Liver (tissue), 8 donors: ENCODE measurements at regions not wholly inside any gene's neighbourhood (a gene's known extent, or its start where the extent isn't known, plus 50 kb on each side); places are given as distances from the start of the nearest gene placed in this dataset.

ENCODE experiments used
- DNase-seq: peaks from one replicate; pipeline ENCODE4 v3.0.0-alpha.2; 2017; ENCODE audit warnings: low spot score
- H3K27ac ChIP-seq, 2 donors: one replicate each; pipeline ENCODE4 v1.7.0; 2013; ENCODE audit warnings: inconsistent platforms in 2 of 2, low read length in 2 of 2, control low read depth in 1 of 2, low read depth in 1 of 2, mild to moderate bottlenecking in 1 of 2
- H3K27me3 ChIP-seq, 4 donors: one replicate each; pipeline versions ENCODE4 v1.6.1 to v1.7.0; 2013; ENCODE audit warnings: low read length in 3 of 4, inconsistent platforms in 1 of 4, mild to moderate bottlenecking in 1 of 4, moderate library complexity in 1 of 4; ENCODE audit not compliant: control insufficient read depth in 4 of 4, insufficient read depth in 4 of 4
- H3K36me3 ChIP-seq, 4 donors: one replicate each; pipeline versions ENCODE4 v1.6.1 to v1.7.0; 2013; ENCODE audit warnings: low read length in 3 of 4, mild to moderate bottlenecking in 3 of 4, low read depth in 1 of 4, moderate library complexity in 1 of 4; ENCODE audit not compliant: control insufficient read depth in 4 of 4, insufficient read depth in 3 of 4
- H3K4me1 ChIP-seq, 4 donors: one replicate each; pipeline versions ENCODE4 v1.6.1 to v1.7.0; 2013; ENCODE audit warnings: low read length in 3 of 4, mild to moderate bottlenecking in 3 of 4, moderate library complexity in 1 of 4; ENCODE audit not compliant: control insufficient read depth in 4 of 4, insufficient read depth in 4 of 4
- H3K4me3 ChIP-seq, 3 donors: one replicate each; pipeline versions ENCODE4 v1.6.1 to v1.7.0; 2013; ENCODE audit warnings: low read length in 3 of 3, control low read depth in 1 of 3, low read depth in 1 of 3, mild to moderate bottlenecking in 1 of 3
- H3K9ac ChIP-seq, 2 donors: one replicate each; pipeline ENCODE4 v1.7.0; 2013; ENCODE audit warnings: low read length in 2 of 2, mild to moderate bottlenecking in 2 of 2, moderate library complexity in 2 of 2, control low read depth in 1 of 2, low read depth in 1 of 2
- H3K9me3 ChIP-seq, 4 donors: one replicate each; pipeline versions ENCODE4 v1.6.1 to v1.7.0; 2013; ENCODE audit warnings: low read length in 3 of 4; ENCODE audit not compliant: control insufficient read depth in 4 of 4
- EGR1 ChIP-seq, 2 donors: IDR thresholded peaks; 2 replicates each; pipeline ENCODE4 v1.6.1; 2016 to 2018; ENCODE audit warnings: antibody characterized with exemption in 2 of 2, low read depth in 2 of 2
- FOXA1 ChIP-seq: IDR thresholded peaks from 2 replicates; pipeline ENCODE4 v1.6.1; 2016; ENCODE audit warnings: antibody characterized with exemption
- FOXA2 ChIP-seq: IDR thresholded peaks from 2 replicates; pipeline ENCODE4 v1.6.1; 2016; ENCODE audit warnings: antibody characterized with exemption
- GABPA ChIP-seq, 2 donors: IDR thresholded peaks in 1 of 2; conservative IDR thresholded peaks in 1 of 2; 2 replicates each; pipeline ENCODE4 v1.6.1; 2016; ENCODE audit warnings: antibody characterized with exemption in 2 of 2, mild to moderate bottlenecking in 1 of 2, moderate library complexity in 1 of 2
- HNF4A ChIP-seq, 2 donors: conservative IDR thresholded peaks; 2 replicates each; pipeline ENCODE4 v1.6.1; 2016; ENCODE audit warnings: antibody characterized with exemption in 2 of 2, mild to moderate bottlenecking in 2 of 2
- HNF4G ChIP-seq: IDR thresholded peaks from 2 replicates; pipeline ENCODE4 v1.6.1; 2016; ENCODE audit warnings: antibody characterized with exemption
- JUND ChIP-seq, 2 donors: IDR thresholded peaks; 2 replicates each; pipeline ENCODE4 v1.6.1; 2016; ENCODE audit warnings: antibody characterized with exemption in 2 of 2
- NR2F2 ChIP-seq: IDR thresholded peaks from 2 replicates; pipeline ENCODE4 v1.6.1; 2016; ENCODE audit warnings: antibody characterized with exemption
- RAD21 ChIP-seq, 2 donors: IDR thresholded peaks; 2 replicates each; pipeline ENCODE4 v1.6.1; 2016; ENCODE audit warnings: antibody characterized with exemption in 2 of 2, mild to moderate bottlenecking in 2 of 2
- RXRA ChIP-seq, 2 donors: IDR thresholded peaks; 2 replicates each; pipeline ENCODE4 v1.6.1; 2017 to 2018; ENCODE audit warnings: antibody characterized with exemption in 2 of 2, mild to moderate bottlenecking in 1 of 2
- SP1 ChIP-seq: IDR thresholded peaks from 2 replicates; pipeline ENCODE4 v1.6.1; 2018; ENCODE audit warnings: antibody characterized with exemption, mild to moderate bottlenecking
- TAF1 ChIP-seq: conservative IDR thresholded peaks from 2 replicates; pipeline ENCODE4 v1.6.1; 2016; ENCODE audit warnings: antibody characterized with exemption, mild to moderate bottlenecking
- YY1 ChIP-seq: IDR thresholded peaks from 2 replicates; pipeline ENCODE4 v1.6.1; 2016; ENCODE audit warnings: antibody characterized with exemption, mild to moderate bottlenecking
- WGBS: extraction: QIAGEN DNeasy Blood & Tissue Kit; methylation state at CpG from one replicate; pipeline ENCODE4 v1.1.7; 2013; 5-methylcytosine and 5-hydroxymethylcytosine counted together
- TF ChIP-seq, protein P1 (sequence below): IDR thresholded peaks from 2 replicates; pipeline ENCODE4 v1.6.1; 2016; ENCODE audit warnings: antibody characterized with exemption
- TF ChIP-seq, protein P2 (sequence below): IDR thresholded peaks from 2 replicates; pipeline ENCODE4 v1.6.1; 2016; ENCODE audit warnings: antibody characterized with exemption, mild to moderate bottlenecking
- TF ChIP-seq, protein P3 (sequence below): fragments of 150-350 bp; IDR thresholded peaks from 2 replicates; pipeline ENCODE4 v1.5.1; 2017; ENCODE audit warnings: improper control_type of control experiment, low read depth, low read length; ENCODE audit not compliant: missing input control
- TF ChIP-seq, protein P4 (sequence below): IDR thresholded peaks from 2 replicates; pipeline ENCODE4 v1.6.1; 2016; ENCODE audit warnings: antibody characterized with exemption
- TF ChIP-seq, protein P5 (sequence below): IDR thresholded peaks from 2 replicates; pipeline ENCODE4 v1.6.1; 2016; ENCODE audit warnings: antibody characterized with exemption
- donor health status: healthy.
- donor health status: healthy.
- donor health status: healthy.
- donor health status: healthy.
- donor health status: healthy.

DNA sequence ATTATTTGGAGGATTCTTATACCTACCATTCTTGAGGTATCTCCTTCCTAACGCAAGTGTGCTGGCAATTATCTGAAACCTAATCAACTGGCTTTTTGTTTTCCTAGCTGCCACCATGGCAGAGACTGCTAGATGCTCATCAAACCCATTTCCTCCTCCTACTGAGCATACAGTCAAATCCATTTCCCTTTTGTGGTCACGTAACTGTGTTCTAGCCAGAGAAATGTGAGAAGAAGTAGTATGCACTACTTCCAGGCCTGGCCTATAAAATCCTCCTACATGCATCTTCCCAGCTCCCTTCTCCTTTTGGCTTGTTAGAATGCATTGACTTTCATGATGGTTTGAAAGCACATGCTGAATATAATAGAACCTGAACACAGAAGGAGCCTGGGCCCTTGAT lies 494.1 kb upstream of the MEIS1 start:
- Histone ChIP-seq H3K4me1 (no peaks in the 10 kb centered on the region), H3K4me3 (no peak overlapping the region), H3K27me3 (no peaks in the 10 kb centered on the region), H3K27ac (no peak overlapping the region), H3K9me3 (peaks cover 0 to 4% (median 0%) of the 10 kb centered on the region in 4 donors), H3K9ac (no peak overlapping the region), H3K36me3 (no peaks in the 10 kb centered on the region)
- 72% methylated on average over 2 of the region's 2 CpGs for WGBS
- no peak for DNase-seq
- no peak for TF ChIP-seq JUND (IDR thresholded peaks at IDR 0.05)
- TF ChIP-seq, protein P1, sequence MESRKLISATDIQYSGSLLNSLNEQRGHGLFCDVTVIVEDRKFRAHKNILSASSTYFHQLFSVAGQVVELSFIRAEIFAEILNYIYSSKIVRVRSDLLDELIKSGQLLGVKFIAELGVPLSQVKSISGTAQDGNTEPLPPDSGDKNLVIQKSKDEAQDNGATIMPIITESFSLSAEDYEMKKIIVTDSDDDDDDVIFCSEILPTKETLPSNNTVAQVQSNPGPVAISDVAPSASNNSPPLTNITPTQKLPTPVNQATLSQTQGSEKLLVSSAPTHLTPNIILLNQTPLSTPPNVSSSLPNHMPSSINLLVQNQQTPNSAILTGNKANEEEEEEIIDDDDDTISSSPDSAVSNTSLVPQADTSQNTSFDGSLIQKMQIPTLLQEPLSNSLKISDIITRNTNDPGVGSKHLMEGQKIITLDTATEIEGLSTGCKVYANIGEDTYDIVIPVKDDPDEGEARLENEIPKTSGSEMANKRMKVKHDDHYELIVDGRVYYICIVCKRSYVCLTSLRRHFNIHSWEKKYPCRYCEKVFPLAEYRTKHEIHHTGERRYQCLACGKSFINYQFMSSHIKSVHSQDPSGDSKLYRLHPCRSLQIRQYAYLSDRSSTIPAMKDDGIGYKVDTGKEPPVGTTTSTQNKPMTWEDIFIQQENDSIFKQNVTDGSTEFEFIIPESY, result no peak
- TF ChIP-seq HNF4A (conservative IDR thresholded peaks at IDR 0.05), result no peak
- no peak for TF ChIP-seq NR2F2
- TF ChIP-seq, protein P2, sequence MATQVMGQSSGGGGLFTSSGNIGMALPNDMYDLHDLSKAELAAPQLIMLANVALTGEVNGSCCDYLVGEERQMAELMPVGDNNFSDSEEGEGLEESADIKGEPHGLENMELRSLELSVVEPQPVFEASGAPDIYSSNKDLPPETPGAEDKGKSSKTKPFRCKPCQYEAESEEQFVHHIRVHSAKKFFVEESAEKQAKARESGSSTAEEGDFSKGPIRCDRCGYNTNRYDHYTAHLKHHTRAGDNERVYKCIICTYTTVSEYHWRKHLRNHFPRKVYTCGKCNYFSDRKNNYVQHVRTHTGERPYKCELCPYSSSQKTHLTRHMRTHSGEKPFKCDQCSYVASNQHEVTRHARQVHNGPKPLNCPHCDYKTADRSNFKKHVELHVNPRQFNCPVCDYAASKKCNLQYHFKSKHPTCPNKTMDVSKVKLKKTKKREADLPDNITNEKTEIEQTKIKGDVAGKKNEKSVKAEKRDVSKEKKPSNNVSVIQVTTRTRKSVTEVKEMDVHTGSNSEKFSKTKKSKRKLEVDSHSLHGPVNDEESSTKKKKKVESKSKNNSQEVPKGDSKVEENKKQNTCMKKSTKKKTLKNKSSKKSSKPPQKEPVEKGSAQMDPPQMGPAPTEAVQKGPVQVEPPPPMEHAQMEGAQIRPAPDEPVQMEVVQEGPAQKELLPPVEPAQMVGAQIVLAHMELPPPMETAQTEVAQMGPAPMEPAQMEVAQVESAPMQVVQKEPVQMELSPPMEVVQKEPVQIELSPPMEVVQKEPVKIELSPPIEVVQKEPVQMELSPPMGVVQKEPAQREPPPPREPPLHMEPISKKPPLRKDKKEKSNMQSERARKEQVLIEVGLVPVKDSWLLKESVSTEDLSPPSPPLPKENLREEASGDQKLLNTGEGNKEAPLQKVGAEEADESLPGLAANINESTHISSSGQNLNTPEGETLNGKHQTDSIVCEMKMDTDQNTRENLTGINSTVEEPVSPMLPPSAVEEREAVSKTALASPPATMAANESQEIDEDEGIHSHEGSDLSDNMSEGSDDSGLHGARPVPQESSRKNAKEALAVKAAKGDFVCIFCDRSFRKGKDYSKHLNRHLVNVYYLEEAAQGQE, result no peak
- no peak for TF ChIP-seq RXRA (IDR thresholded peaks at IDR 0.05)
- TF ChIP-seq FOXA1, result no peak
- TF ChIP-seq RAD21 (IDR thresholded peaks at IDR 0.05), result no peak
- TF ChIP-seq EGR1 (IDR thresholded peaks at IDR 0.05; ENCODE audit: low read depth in 2 of 2), result no peak
- no peak for TF ChIP-seq GABPA (IDR thresholded peaks at IDR 0.05 in 1 of 2, conservative IDR thresholded peaks at IDR 0.05 in 1 of 2)
- TF ChIP-seq SP1, result no peak
- no peak for TF ChIP-seq FOXA2
- TF ChIP-seq, protein P3, sequence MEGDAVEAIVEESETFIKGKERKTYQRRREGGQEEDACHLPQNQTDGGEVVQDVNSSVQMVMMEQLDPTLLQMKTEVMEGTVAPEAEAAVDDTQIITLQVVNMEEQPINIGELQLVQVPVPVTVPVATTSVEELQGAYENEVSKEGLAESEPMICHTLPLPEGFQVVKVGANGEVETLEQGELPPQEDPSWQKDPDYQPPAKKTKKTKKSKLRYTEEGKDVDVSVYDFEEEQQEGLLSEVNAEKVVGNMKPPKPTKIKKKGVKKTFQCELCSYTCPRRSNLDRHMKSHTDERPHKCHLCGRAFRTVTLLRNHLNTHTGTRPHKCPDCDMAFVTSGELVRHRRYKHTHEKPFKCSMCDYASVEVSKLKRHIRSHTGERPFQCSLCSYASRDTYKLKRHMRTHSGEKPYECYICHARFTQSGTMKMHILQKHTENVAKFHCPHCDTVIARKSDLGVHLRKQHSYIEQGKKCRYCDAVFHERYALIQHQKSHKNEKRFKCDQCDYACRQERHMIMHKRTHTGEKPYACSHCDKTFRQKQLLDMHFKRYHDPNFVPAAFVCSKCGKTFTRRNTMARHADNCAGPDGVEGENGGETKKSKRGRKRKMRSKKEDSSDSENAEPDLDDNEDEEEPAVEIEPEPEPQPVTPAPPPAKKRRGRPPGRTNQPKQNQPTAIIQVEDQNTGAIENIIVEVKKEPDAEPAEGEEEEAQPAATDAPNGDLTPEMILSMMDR, result no peak
- TF ChIP-seq, protein P4, sequence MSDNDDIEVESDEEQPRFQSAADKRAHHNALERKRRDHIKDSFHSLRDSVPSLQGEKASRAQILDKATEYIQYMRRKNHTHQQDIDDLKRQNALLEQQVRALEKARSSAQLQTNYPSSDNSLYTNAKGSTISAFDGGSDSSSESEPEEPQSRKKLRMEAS, result no peak
- no peak for TF ChIP-seq HNF4G
- no peak for TF ChIP-seq TAF1
- TF ChIP-seq YY1, result no peak
- TF ChIP-seq, protein P5, sequence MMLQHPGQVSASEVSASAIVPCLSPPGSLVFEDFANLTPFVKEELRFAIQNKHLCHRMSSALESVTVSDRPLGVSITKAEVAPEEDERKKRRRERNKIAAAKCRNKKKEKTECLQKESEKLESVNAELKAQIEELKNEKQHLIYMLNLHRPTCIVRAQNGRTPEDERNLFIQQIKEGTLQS, result no peak
